ENCODE measurements at regions not wholly inside any gene's neighbourhood (a gene's known extent, or its start where the extent isn't known, plus 50 kb on each side); places are given as distances from the start of the nearest gene placed in this dataset.

GRCh38 chr5:97245386-97245785 is 62.3 kb upstream of the RIOK2 start (continued):
- no peak for TF ChIP-seq EP300 (IDR thresholded peaks at IDR 0.05; ENCODE audit: borderline replicate concordance in 1 of 2, low read depth in 2 of 2, low read length in 2 of 2)

DNA sequence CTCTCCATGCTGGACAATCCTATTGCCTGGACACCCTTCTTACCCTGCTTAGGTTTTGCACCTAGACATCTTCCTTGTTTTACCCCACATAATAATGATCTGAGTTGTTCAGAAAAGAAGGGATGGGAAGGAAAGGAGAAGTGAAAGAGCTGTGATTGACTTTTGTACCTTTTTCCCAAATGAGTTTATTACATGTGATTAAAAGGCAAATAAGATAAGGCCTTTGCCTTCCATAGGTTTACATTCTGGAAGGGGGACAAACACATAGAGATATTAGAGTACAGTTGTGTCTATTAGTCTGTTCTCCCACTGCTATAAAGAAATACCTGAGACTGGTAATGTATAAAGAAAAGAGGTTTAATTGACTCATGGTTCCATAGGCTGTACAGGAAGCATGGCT is 67.1 kb upstream of the RIOK2 start:
- no peak overlapping the region for H4K91ac ChIP-seq (replicated peaks; ENCODE audit: insufficient read length, low read length)
- H2BK12ac ChIP-seq (ENCODE audit: low read depth, low read length): no peak overlapping the region
- H3K4me3 ChIP-seq (ENCODE audit: extremely low read depth in 1 of 4, insufficient read depth in 2 of 4, low read depth in 3 of 4, low read length in 4 of 4): no peak overlapping the region
- no peaks in the 10 kb centered on the region for H3K79me2 ChIP-seq (ENCODE audit: control insufficient read depth in 1 of 2, insufficient read depth in 2 of 2, low read length in 2 of 2)
- H3K23me2 ChIP-seq (ENCODE audit: low read depth, low read length): no peaks in the 10 kb centered on the region; the same call in 1 of the 2 replicates
- H3K36me3 ChIP-seq (ENCODE audit: control insufficient read depth in 2 of 4, insufficient read depth in 4 of 4, low read length in 3 of 4): no peaks in the 10 kb centered on the region
- no peak overlapping the region for H2BK15ac ChIP-seq (ENCODE audit: low read length)
- H3K18ac ChIP-seq (ENCODE audit: extremely low read depth, low read length): no peak overlapping the region
- no peaks in the 10 kb centered on the region for H4K20me1 ChIP-seq (replicated peaks in 1 of 2; ENCODE audit: control insufficient read depth in 1 of 2, insufficient read depth in 2 of 2, low read length in 2 of 2)
- DNase-seq (ENCODE audit: low read depth in 1 of 2, low spot score in 2 of 2) (no peak), FAIRE-seq (no peak)
- no peak overlapping the region for H3K56ac ChIP-seq (replicated peaks; ENCODE audit: insufficient read length, low read depth, low read length)
- H3K9me3 ChIP-seq (ENCODE audit: insufficient read depth in 2 of 2, low read depth in 1 of 2, low read length in 1 of 2): no peaks in the 10 kb centered on the region
- H3K4me2 ChIP-seq (ENCODE audit: insufficient read depth in 1 of 2, low read depth in 2 of 2, low read length in 2 of 2): no peak overlapping the region
- no peak overlapping the region for H4K8ac ChIP-seq (ENCODE audit: extremely low read depth, insufficient read depth, low read length)
- no peak overlapping the region for H3K9ac ChIP-seq (replicated peaks in 1 of 4; ENCODE audit: extremely low read depth in 1 of 4, low read depth in 3 of 4, low read length in 3 of 4)
- no peaks in the 10 kb centered on the region for H3K79me1 ChIP-seq (ENCODE audit: low read depth, low read length)
- no peak overlapping the region for H2AK5ac ChIP-seq (ENCODE audit: low read depth, low read length)
- ChIA-PET CTCF (ENCODE audit: partially characterized antibody) (no interaction called here), POLR2A (ENCODE audit: partially characterized antibody) (no interaction called here)
- no peak overlapping the region for H2BK120ac ChIP-seq (replicated peaks; ENCODE audit: low read depth, low read length)
- H3K14ac ChIP-seq (ENCODE audit: insufficient read length): no peak overlapping the region
- no peak overlapping the region for H3K23ac ChIP-seq (ENCODE audit: insufficient read length)
- H3K4me1 ChIP-seq (replicated peaks in 1 of 4; ENCODE audit: control insufficient read depth in 3 of 4, insufficient read depth in 4 of 4, low read length in 3 of 4): no peaks in the 10 kb centered on the region
- no peak overlapping the region for H3K4ac ChIP-seq (replicated peaks; ENCODE audit: insufficient read length, low read depth, low read length)
- H3K27ac ChIP-seq (ENCODE audit: low read depth, low read length): no peak overlapping the region
- H2BK20ac ChIP-seq (ENCODE audit: low read length): no peak overlapping the region
- no peak overlapping the region for H4K5ac ChIP-seq (ENCODE audit: insufficient read length, low read depth, low read length)
- no peaks in the 10 kb centered on the region for H3K27me3 ChIP-seq (replicated peaks in 1 of 4; ENCODE audit: control insufficient read depth in 3 of 4, extremely low read depth in 1 of 4, insufficient read depth in 3 of 4, low read length in 3 of 4)
- H2BK5ac ChIP-seq (ENCODE audit: low read depth, low read length): no peak overlapping the region
- H2AFZ ChIP-seq (ENCODE audit: low read length): no peak overlapping the region
- TF ChIP-seq POU5F1 (IDR thresholded peaks at IDR 0.05; ENCODE audit: low read depth, low read length): no peak
- no peak for TF ChIP-seq BCL11A (IDR thresholded peaks at IDR 0.05; ENCODE audit: low read depth in 2 of 2, low read length in 2 of 2)
- no peak for TF ChIP-seq YY1 (IDR thresholded peaks at IDR 0.05; ENCODE audit: low read depth, low read length)
- no peak for TF ChIP-seq TEAD4 (IDR thresholded peaks at IDR 0.05; ENCODE audit: low read depth, low read length)
- no peak for TF ChIP-seq CREB1 (IDR thresholded peaks at IDR 0.05)
- no peak for TF ChIP-seq HDAC2 (IDR thresholded peaks at IDR 0.05; ENCODE audit: borderline replicate concordance in 1 of 2, low read depth in 2 of 2, low read length in 2 of 2)
- no peak for TF ChIP-seq GABPA (IDR thresholded peaks at IDR 0.05; ENCODE audit: borderline replicate concordance, insufficient read depth, low read length)
- no peak for TF ChIP-seq CTBP2 (IDR thresholded peaks at IDR 0.05; ENCODE audit: borderline replicate concordance, insufficient read depth, insufficient read length, low read length)
- no peak for TF ChIP-seq MAX (IDR thresholded peaks at IDR 0.05)
- TF ChIP-seq KDM4A (IDR thresholded peaks at IDR 0.05; ENCODE audit: low read depth, low read length, severe bottlenecking): no peak
- TF ChIP-seq SRF (IDR thresholded peaks at IDR 0.05; ENCODE audit: low read depth, low read length): no peak
- TF ChIP-seq BRCA1 (IDR thresholded peaks at IDR 0.05; ENCODE audit: low read depth, low read length): no peak

All from H1 (cell line).